Liver (tissue), 8 donors: ENCODE measurements at regions not wholly inside any gene's neighbourhood (a gene's known extent, or its start where the extent isn't known, plus 50 kb on each side); places are given as distances from the start of the nearest gene placed in this dataset.

Experiments
- DNase-seq: peaks from one replicate; pipeline ENCODE4 v3.0.0-alpha.2; 2017; ENCODE audit warnings: low spot score
- H3K27ac ChIP-seq, 2 donors: one replicate each; pipeline ENCODE4 v1.7.0; 2013; ENCODE audit warnings: inconsistent platforms in 2 of 2, low read length in 2 of 2, control low read depth in 1 of 2, low read depth in 1 of 2, mild to moderate bottlenecking in 1 of 2
- H3K27me3 ChIP-seq, 4 donors: one replicate each; pipeline versions ENCODE4 v1.6.1 to v1.7.0; 2013; ENCODE audit warnings: low read length in 3 of 4, inconsistent platforms in 1 of 4, mild to moderate bottlenecking in 1 of 4, moderate library complexity in 1 of 4; ENCODE audit not compliant: control insufficient read depth in 4 of 4, insufficient read depth in 4 of 4
- H3K36me3 ChIP-seq, 4 donors: one replicate each; pipeline versions ENCODE4 v1.6.1 to v1.7.0; 2013; ENCODE audit warnings: low read length in 3 of 4, mild to moderate bottlenecking in 3 of 4, low read depth in 1 of 4, moderate library complexity in 1 of 4; ENCODE audit not compliant: control insufficient read depth in 4 of 4, insufficient read depth in 3 of 4
- H3K4me1 ChIP-seq, 4 donors: one replicate each; pipeline versions ENCODE4 v1.6.1 to v1.7.0; 2013; ENCODE audit warnings: low read length in 3 of 4, mild to moderate bottlenecking in 3 of 4, moderate library complexity in 1 of 4; ENCODE audit not compliant: control insufficient read depth in 4 of 4, insufficient read depth in 4 of 4
- H3K4me3 ChIP-seq, 3 donors: one replicate each; pipeline versions ENCODE4 v1.6.1 to v1.7.0; 2013; ENCODE audit warnings: low read length in 3 of 3, control low read depth in 1 of 3, low read depth in 1 of 3, mild to moderate bottlenecking in 1 of 3
- H3K9ac ChIP-seq, 2 donors: one replicate each; pipeline ENCODE4 v1.7.0; 2013; ENCODE audit warnings: low read length in 2 of 2, mild to moderate bottlenecking in 2 of 2, moderate library complexity in 2 of 2, control low read depth in 1 of 2, low read depth in 1 of 2
- H3K9me3 ChIP-seq, 4 donors: one replicate each; pipeline versions ENCODE4 v1.6.1 to v1.7.0; 2013; ENCODE audit warnings: low read length in 3 of 4; ENCODE audit not compliant: control insufficient read depth in 4 of 4
- CTCF ChIP-seq: fragments of 150-350 bp; IDR thresholded peaks from 2 replicates; pipeline ENCODE4 v1.5.1; 2017; ENCODE audit warnings: improper control_type of control experiment, low read depth, low read length; ENCODE audit not compliant: missing input control
- FOXA1 ChIP-seq: IDR thresholded peaks from 2 replicates; pipeline ENCODE4 v1.6.1; 2016; ENCODE audit warnings: antibody characterized with exemption
- FOXA2 ChIP-seq: IDR thresholded peaks from 2 replicates; pipeline ENCODE4 v1.6.1; 2016; ENCODE audit warnings: antibody characterized with exemption
- HNF4A ChIP-seq, 2 donors: conservative IDR thresholded peaks; 2 replicates each; pipeline ENCODE4 v1.6.1; 2016; ENCODE audit warnings: antibody characterized with exemption in 2 of 2, mild to moderate bottlenecking in 2 of 2
- HNF4G ChIP-seq: IDR thresholded peaks from 2 replicates; pipeline ENCODE4 v1.6.1; 2016; ENCODE audit warnings: antibody characterized with exemption
- JUND ChIP-seq, 2 donors: IDR thresholded peaks; 2 replicates each; pipeline ENCODE4 v1.6.1; 2016; ENCODE audit warnings: antibody characterized with exemption in 2 of 2
- MAX ChIP-seq: IDR thresholded peaks from 2 replicates; pipeline ENCODE4 v1.6.1; 2016; ENCODE audit warnings: antibody characterized with exemption
- NR2F2 ChIP-seq: IDR thresholded peaks from 2 replicates; pipeline ENCODE4 v1.6.1; 2016; ENCODE audit warnings: antibody characterized with exemption
- RAD21 ChIP-seq, 2 donors: IDR thresholded peaks; 2 replicates each; pipeline ENCODE4 v1.6.1; 2016; ENCODE audit warnings: antibody characterized with exemption in 2 of 2, mild to moderate bottlenecking in 2 of 2
- REST ChIP-seq: IDR thresholded peaks from 2 replicates; pipeline ENCODE4 v1.6.1; 2016; ENCODE audit warnings: antibody characterized with exemption, mild to moderate bottlenecking
- TAF1 ChIP-seq: conservative IDR thresholded peaks from 2 replicates; pipeline ENCODE4 v1.6.1; 2016; ENCODE audit warnings: antibody characterized with exemption, mild to moderate bottlenecking
- WGBS: extraction: QIAGEN DNeasy Blood & Tissue Kit; methylation state at CpG from one replicate; pipeline ENCODE4 v1.1.7; 2013; 5-methylcytosine and 5-hydroxymethylcytosine counted together
- donor health status: healthy.
- donor health status: healthy.
- donor health status: healthy.
- donor health status: healthy.
- donor health status: healthy.

DNA sequence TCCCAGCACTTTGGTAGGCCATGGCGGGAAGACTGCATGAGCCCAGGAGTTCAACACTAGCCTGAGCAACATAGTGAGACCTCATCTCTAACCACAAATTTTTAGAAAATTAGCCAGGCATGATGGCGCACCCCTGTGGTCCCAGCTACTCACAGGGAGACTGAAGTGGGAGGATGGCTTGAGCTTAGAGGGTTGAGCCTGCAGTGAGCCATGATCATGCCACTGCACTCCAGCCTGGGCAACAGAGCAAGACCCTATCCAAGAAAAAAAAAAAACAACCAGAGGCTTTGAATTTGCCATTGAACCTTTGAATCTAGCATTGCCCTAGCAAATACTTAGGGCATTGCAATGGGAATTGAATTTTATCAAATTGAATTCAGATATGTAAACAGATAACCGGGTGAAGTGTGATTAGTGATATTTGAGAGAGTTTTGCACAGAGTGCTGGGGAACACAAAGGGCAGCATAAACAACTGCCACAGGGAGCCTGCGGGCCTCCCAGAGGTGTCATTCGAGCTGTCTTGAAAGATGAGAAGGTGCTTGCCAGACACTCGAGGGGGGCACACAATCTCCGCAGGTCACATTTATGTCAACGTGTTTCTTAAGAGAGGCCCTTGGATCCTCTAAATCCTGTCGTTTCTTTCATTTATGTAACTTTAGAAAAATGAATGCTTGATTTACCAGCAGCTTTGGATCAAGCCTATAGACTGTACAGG is 200.3 kb downstream of the AASDH start:
- Histone ChIP-seq H3K27me3 (no peaks in the 10 kb centered on the region), H3K27ac (no peak overlapping the region), H3K4me3 (no peak overlapping the region), H3K36me3 (no peaks in the 10 kb centered on the region), H3K9me3 (peaks cover 0 to 3% (median 0%) of the 10 kb centered on the region in 4 donors), H3K4me1 (no peaks in the 10 kb centered on the region), H3K9ac (no peak overlapping the region)
- no peak for DNase-seq
- TF ChIP-seq NR2F2, result no peak
- WGBS, result 70% methylated on average over 9 of the region's 9 CpGs

DNA sequence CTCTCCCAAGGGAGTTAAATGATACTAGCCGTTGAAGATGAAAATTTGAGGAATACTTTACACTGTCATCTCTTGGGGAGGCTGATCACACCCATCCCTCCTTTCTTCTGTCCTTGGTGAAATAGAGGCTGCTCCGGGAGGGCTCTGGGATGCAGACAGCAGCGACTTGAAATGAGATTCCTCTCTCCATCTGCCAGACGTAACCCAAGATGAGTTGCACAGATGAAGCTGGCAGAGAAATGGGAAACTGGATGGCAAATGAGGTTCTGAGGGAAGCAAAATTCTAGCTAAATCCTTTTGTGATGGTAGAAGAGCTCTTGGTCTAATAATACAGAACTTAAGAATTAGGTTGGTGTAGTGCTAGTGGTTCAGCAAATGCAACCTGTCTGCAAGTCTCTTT is 201.4 kb downstream of the AASDH start:
- whole genome bisulfite sequencing, result 92% methylated on average over 4 of the region's 4 CpGs
- Histone ChIP-seq H3K27me3 (peaks cover 0 to 2% (median 0%) of the 10 kb centered on the region in 4 donors), H3K9me3 (no peaks in the 10 kb centered on the region), H3K9ac (no peak overlapping the region), H3K36me3 (no peaks in the 10 kb centered on the region), H3K27ac (no peak overlapping the region), H3K4me1 (no peaks in the 10 kb centered on the region), H3K4me3 (no peak overlapping the region)
- DNase-seq, result no peak
- TF ChIP-seq RAD21 (IDR thresholded peaks at IDR 0.05) (no peak), MAX (no peak), CTCF (no peak), JUND (IDR thresholded peaks at IDR 0.05) (no peak), FOXA2 (no peak)

DNA sequence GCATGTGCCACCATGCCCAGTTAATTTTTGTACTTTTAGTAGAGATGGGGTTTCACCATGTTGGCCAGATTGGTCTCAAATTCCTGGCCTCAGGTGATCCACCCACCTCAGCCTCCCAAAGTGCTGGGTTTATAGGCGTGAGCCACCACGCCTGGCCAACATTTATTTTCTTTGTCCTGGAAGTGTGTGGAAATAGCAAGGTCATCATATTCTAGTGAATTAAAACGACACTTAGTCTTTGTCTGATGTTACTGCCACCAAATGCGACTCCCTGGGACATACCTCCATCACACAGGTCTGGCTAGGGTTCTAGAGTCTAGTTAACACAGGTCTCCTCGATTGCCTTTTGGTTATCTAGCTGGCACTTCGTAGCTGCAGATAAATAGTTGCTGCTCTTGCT is 203.1 kb downstream of the AASDH start:
- Histone ChIP-seq H3K27me3 (peaks cover 0 to 2% (median 0%) of the 10 kb centered on the region in 4 donors), H3K36me3 (no peaks in the 10 kb centered on the region), H3K4me1 (no peaks in the 10 kb centered on the region), H3K27ac (no peak overlapping the region), H3K9ac (no peak overlapping the region), H3K9me3 (no peaks in the 10 kb centered on the region), H3K4me3 (no peak overlapping the region)
- 86% methylated on average over 6 of the region's 6 CpGs for WGBS
- TF ChIP-seq FOXA1 (no peak), HNF4G (no peak), JUND (IDR thresholded peaks at IDR 0.05) (no peak), REST (no peak), FOXA2 (no peak), TAF1 (no peak), HNF4A (conservative IDR thresholded peaks at IDR 0.05) (no peak)
- no peak for DNase-seq
